Loucy (cell line): ENCODE measurements at regions not wholly inside any gene's neighbourhood (a gene's known extent, or its start where the extent isn't known, plus 50 kb on each side); places are given as distances from the start of the nearest gene placed in this dataset.

Source experiments
- CTCF ChIP-seq: fragments of 200-600 bp; sonication (generic); conservative IDR thresholded peaks from 2 replicates; pipeline ENCODE4 v1.5.1; 2014; ENCODE audit warnings: mild to moderate bottlenecking, antibody characterized with exemption, low read length
- EZH2phosphoT487 ChIP-seq: fragments of 200-600 bp; IDR thresholded peaks from 2 replicates; pipeline ENCODE4 v1.6.1; 2018; ENCODE audit warnings: antibody characterized with exemption, mild to moderate bottlenecking, moderate library complexity, borderline replicate concordance

GRCh38 chr9:11618241-11618805, 1005.5 kb upstream of the PTPRD start:
- TF ChIP-seq CTCF (no peak), EZH2phosphoT487 (no peak)
